DND-41 (cell line): ENCODE measurements at regions not wholly inside any gene's neighbourhood (a gene's known extent, or its start where the extent isn't known, plus 50 kb on each side); places are given as distances from the start of the nearest gene placed in this dataset.
"Not testable (repeated sequence)": the region's sequence is repeated elsewhere in the genome, so short reads cannot be mapped to it uniquely, and the experiment has no call there.

ENCODE experiments used
- ATAC-seq: fragments of 200-7000 bp; cut with Tn5 transposase; 3 replicates; pipeline ENCODE4 v1.9.1; 2021; ENCODE audit warnings: low read depth; ENCODE audit not compliant: insufficient read depth
- DNase-seq: peaks from one replicate; pipeline ENCODE4 v3.0.0-alpha.2; 2020
- H2AFZ ChIP-seq: 2 replicates; pipeline ENCODE4 v1.6.0; 2012; ENCODE audit warnings: low read depth, low read length
- H3K27ac ChIP-seq: 2 replicates; pipeline ENCODE4 v1.5.1; 2012; ENCODE audit warnings: low read length, inconsistent platforms
- H3K27me3 ChIP-seq: fragments of 200-600 bp; sonication (generic); 2 replicates; pipeline ENCODE4 v1.6.0; 2012; ENCODE audit warnings: low read length, mild to moderate bottlenecking, inconsistent platforms; ENCODE audit not compliant: insufficient read depth, poor library complexity
- H3K36me3 ChIP-seq: 2 replicates; pipeline ENCODE4 v1.5.1; 2012; ENCODE audit warnings: low read length, inconsistent platforms; ENCODE audit not compliant: insufficient read depth
- H3K4me1 ChIP-seq: 2 replicates; pipeline ENCODE4 v1.5.1; 2012; ENCODE audit warnings: mild to moderate bottlenecking, low read length; ENCODE audit not compliant: insufficient read depth
- H3K4me2 ChIP-seq: 2 replicates; pipeline ENCODE4 v1.6.0; 2012; ENCODE audit warnings: mild to moderate bottlenecking, moderate library complexity, low read length, inconsistent platforms; ENCODE audit not compliant: insufficient read depth
- H3K4me3 ChIP-seq, 2 experiments: fragments of 200-600 bp in 1 of 2; shearing (Covaris generic) in 1 of 2; 2 replicates each; pipeline ENCODE4 v1.5.1; 2012 to 2016; ENCODE audit warnings: inconsistent platforms in 2 of 2, low read length in 2 of 2, mild to moderate bottlenecking in 2 of 2, low read depth in 1 of 2, moderate library complexity in 1 of 2
- H3K79me2 ChIP-seq: 2 replicates; pipeline ENCODE4 v1.6.0; 2012; ENCODE audit warnings: low read length, inconsistent platforms; ENCODE audit not compliant: insufficient read depth
- H3K9ac ChIP-seq: 2 replicates; pipeline ENCODE4 v1.6.0; 2012; ENCODE audit warnings: low read depth, mild to moderate bottlenecking, inconsistent platforms, low read length, moderate library complexity
- H3K9me3 ChIP-seq: 2 replicates; pipeline ENCODE4 v1.5.1; 2012; ENCODE audit warnings: low read length, moderate library complexity, mild to moderate bottlenecking, inconsistent platforms; ENCODE audit not compliant: insufficient read depth, severe bottlenecking
- H4K20me1 ChIP-seq: 2 replicates; pipeline ENCODE4 v1.6.0; 2012; ENCODE audit warnings: low read length; ENCODE audit not compliant: insufficient read depth
- EZH2 ChIP-seq: IDR thresholded peaks from 3 replicates; pipeline ENCODE4 v1.6.1; 2012; ENCODE audit warnings: borderline replicate concordance, low read depth, mild to moderate bottlenecking, moderate library complexity, low read length, inconsistent platforms; ENCODE audit not compliant: severe bottlenecking
- TF ChIP-seq, protein P1 (sequence below): IDR thresholded peaks from 2 replicates; pipeline ENCODE4 v1.5.1; 2012; ENCODE audit warnings: borderline replicate concordance, low read length, moderate library complexity, mild to moderate bottlenecking; ENCODE audit not compliant: poor library complexity, severe bottlenecking; ENCODE audit errors: extremely low read depth

DNA sequence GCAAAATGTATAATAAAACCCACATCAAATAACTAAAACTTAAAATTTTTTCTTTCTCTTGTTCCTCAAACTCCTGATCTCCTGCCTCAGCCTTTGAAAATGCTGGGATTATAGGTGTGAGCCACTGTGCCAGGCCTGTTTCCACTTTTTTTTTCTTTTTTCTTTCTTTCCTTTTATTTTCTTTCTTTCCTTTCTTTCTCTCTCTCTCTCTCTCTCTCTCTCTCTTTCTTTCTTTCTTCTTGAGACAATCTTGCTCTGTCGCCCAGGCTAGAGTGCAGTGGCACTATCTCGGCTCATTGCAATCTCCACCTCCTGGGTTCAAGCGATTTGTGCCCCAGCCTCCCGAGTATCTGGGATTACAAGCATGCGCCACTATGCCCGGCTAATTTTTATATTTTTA, 164.6 kb downstream of the OR2B2 start:
- Histone ChIP-seq H4K20me1 (no peaks in the 10 kb centered on the region), H3K4me2 (no peak overlapping the region), H3K36me3 (no peaks in the 10 kb centered on the region), H3K4me3 (no peak overlapping the region), H3K27me3 (no peaks in the 10 kb centered on the region), H3K4me1 (peaks cover 6% of the 10 kb centered on the region), H3K9ac (no peak overlapping the region), H2AFZ (no peak overlapping the region), H3K27ac (no peak overlapping the region), H3K79me2 (no peaks in the 10 kb centered on the region), H3K9me3 (no peaks in the 10 kb centered on the region)
- TF ChIP-seq, protein P1, sequence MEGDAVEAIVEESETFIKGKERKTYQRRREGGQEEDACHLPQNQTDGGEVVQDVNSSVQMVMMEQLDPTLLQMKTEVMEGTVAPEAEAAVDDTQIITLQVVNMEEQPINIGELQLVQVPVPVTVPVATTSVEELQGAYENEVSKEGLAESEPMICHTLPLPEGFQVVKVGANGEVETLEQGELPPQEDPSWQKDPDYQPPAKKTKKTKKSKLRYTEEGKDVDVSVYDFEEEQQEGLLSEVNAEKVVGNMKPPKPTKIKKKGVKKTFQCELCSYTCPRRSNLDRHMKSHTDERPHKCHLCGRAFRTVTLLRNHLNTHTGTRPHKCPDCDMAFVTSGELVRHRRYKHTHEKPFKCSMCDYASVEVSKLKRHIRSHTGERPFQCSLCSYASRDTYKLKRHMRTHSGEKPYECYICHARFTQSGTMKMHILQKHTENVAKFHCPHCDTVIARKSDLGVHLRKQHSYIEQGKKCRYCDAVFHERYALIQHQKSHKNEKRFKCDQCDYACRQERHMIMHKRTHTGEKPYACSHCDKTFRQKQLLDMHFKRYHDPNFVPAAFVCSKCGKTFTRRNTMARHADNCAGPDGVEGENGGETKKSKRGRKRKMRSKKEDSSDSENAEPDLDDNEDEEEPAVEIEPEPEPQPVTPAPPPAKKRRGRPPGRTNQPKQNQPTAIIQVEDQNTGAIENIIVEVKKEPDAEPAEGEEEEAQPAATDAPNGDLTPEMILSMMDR: no peak
- no peak for TF ChIP-seq EZH2
- ATAC-seq: no peak
- no peak for DNase-seq

DNA sequence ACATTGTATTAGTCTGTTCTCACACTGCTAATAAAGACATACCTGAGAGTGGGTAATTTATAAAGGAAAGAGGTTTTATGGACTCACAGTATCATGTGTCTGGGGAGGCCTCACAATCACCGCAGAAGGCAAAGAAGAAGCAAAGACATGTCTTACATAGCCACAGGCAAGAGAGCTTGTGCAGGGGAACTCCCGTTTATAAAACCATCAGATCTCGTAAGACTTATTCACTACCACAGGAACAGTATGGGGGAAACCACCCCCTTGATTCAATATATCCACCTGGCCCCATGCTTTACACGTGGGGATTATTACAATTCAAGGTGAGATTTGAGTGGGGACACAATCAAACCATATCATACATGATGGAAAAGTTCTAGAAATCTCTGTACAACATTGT, 165.3 kb downstream of the OR2B2 start:
- ATAC-seq, DNase-seq, H3K36me3 ChIP-seq, H4K20me1 ChIP-seq, H3K4me1 ChIP-seq, H3K79me2 ChIP-seq, H3K9ac ChIP-seq, H3K9me3 ChIP-seq, H2AFZ ChIP-seq, H3K4me2 ChIP-seq, H3K4me3 ChIP-seq, H3K27me3 ChIP-seq, H3K27ac ChIP-seq: not testable (repeated sequence)

DNA sequence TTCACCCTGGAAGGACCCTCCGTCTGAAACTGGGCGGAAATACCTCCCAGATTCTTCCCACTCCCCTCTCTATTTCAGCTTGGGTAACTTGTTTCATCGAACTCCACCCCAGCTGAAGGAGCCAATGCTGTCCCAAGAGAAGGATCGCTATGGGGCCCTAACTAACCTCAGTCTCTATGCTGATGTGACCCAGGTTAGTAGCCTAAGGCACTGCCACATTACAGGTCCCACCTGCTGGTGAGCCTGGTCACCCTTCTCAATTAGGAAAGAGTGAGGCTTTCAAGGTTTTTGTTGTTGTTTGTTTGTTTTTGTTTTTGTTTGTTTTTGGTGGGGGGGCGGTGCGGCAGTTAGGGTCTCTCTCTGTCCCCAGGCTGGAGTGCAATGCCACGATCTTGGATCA, 168.4 kb downstream of the OR2B2 start:
- Histone ChIP-seq H3K4me3 (no peak overlapping the region), H3K9me3 (no peaks in the 10 kb centered on the region), H4K20me1 (no peaks in the 10 kb centered on the region), H3K4me1 (no peaks in the 10 kb centered on the region), H3K4me2 (no peak overlapping the region), H2AFZ (no peak overlapping the region), H3K36me3 (no peaks in the 10 kb centered on the region), H3K27ac (no peak overlapping the region), H3K27me3 (no peaks in the 10 kb centered on the region), H3K9ac (no peak overlapping the region), H3K79me2 (no peaks in the 10 kb centered on the region)
- DNase-seq (no peak), ATAC-seq (no peak)
- TF ChIP-seq EZH2: no peak
- TF ChIP-seq, protein P1: no peak

DNA sequence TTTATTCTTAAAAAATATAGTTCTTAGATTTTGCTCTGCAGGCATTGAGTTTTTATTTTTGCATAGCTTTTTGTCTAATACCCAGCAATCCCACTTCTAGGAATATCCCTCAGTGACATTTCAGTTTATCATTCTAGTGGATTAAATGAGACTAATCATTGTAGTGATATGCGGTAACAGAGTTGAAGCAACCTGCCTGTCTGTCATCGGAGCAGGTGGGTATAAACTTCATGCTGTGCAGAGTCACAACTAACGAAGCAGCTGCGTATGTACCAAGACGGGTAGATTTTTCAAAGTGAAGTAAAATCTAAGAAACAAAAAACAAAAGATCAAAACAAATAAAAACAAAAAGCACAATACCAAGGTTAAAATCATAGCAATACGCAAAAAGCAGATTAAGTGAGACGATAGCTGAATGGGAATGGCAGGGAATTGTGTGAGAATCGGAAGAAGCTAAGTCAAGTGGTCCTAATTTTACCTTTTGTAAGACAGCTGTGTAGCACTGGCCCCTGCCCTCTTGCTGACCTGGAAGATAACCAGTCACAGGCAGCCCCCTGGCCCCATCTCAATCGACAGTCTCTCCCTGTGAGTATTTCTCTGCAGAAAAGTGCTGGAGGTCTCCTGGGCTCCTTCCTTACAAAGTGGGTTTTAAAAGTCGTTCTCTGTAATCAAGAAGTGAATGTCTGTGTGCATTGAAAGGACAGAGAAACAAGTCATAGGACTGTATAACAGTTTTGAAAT, 169.2 kb downstream of the OR2B2 start:
- H3K27me3 ChIP-seq: no peaks in the 10 kb centered on the region
- H3K9ac ChIP-seq: no peak overlapping the region
- no peak for ATAC-seq
- H4K20me1 ChIP-seq: no peaks in the 10 kb centered on the region
- no peaks in the 10 kb centered on the region for H3K36me3 ChIP-seq
- H3K4me2 ChIP-seq: no peak overlapping the region
- no peaks in the 10 kb centered on the region for H3K79me2 ChIP-seq
- H3K4me1 ChIP-seq: no peaks in the 10 kb centered on the region
- H3K4me3 ChIP-seq: no peak overlapping the region
- TF ChIP-seq, protein P1: no peak
- TF ChIP-seq EZH2: no peak
- H3K9me3 ChIP-seq: no peaks in the 10 kb centered on the region
- no peak overlapping the region for H2AFZ ChIP-seq
- DNase-seq: no peak
- H3K27ac ChIP-seq: no peak overlapping the region

- not testable (repeated sequence) for H3K27me3 ChIP-seq, H3K36me3 ChIP-seq, H3K27ac ChIP-seq, H3K4me1 ChIP-seq, H4K20me1 ChIP-seq, H3K79me2 ChIP-seq, H3K9me3 ChIP-seq, H3K4me2 ChIP-seq, H2AFZ ChIP-seq, H3K9ac ChIP-seq, H3K4me3 ChIP-seq, DNase-seq, ATAC-seq
Observed at GRCh38 chr6:27739902-27740301, 172.3 kb downstream of the OR2B2 start.
